BJ (cell line): ENCODE measurements at regions not wholly inside any gene's neighbourhood (a gene's known extent, or its start where the extent isn't known, plus 50 kb on each side); places are given as distances from the start of the nearest gene placed in this dataset.
"Not testable (repeated sequence)": the region's sequence is repeated elsewhere in the genome, so short reads cannot be mapped to it uniquely, and the experiment has no call there.

Experiments
- CTCF ChIA-PET: fragments of 350-600 bp; formaldehyde crosslinking; extraction: SDS; loops from one replicate; lab custom pipeline; 2021; ENCODE audit warnings: antibody characterized with exemption, inconsistent platforms; lab: Yijun Ruan, JAX
- POLR2A ChIA-PET: fragments of 300-600 bp; sonication (Branson Sonifier 250); formaldehyde crosslinking; extraction: SDS; loops from one replicate; lab custom pipeline; 2021; ENCODE audit warnings: antibody characterized with exemption; lab: Charles Lee
- DNase-seq: peaks from one replicate; pipeline ENCODE4 v3.0.0-alpha.2; 2011; ENCODE audit warnings: low read depth
- H3K27me3 ChIP-seq: 2 replicates; pipeline ENCODE4 v1.6.0; 2011; ENCODE audit warnings: low read length; ENCODE audit not compliant: control insufficient read depth, insufficient read depth
- H3K36me3 ChIP-seq: 2 replicates; pipeline ENCODE4 v1.5.1; 2011; ENCODE audit warnings: low read length; ENCODE audit not compliant: control insufficient read depth, insufficient read depth
- H3K4me3 ChIP-seq: 2 replicates; pipeline ENCODE4 v1.5.1; 2011; ENCODE audit warnings: low read depth, mild to moderate bottlenecking, control low read depth, low read length
- TF ChIP-seq, protein P1 (sequence below): IDR thresholded peaks from 2 replicates; pipeline ENCODE4 v1.5.1; 2011; ENCODE audit warnings: low read depth, mild to moderate bottlenecking, control low read depth, inconsistent platforms, low read length, moderate library complexity; ENCODE audit not compliant: insufficient read depth

DNA sequence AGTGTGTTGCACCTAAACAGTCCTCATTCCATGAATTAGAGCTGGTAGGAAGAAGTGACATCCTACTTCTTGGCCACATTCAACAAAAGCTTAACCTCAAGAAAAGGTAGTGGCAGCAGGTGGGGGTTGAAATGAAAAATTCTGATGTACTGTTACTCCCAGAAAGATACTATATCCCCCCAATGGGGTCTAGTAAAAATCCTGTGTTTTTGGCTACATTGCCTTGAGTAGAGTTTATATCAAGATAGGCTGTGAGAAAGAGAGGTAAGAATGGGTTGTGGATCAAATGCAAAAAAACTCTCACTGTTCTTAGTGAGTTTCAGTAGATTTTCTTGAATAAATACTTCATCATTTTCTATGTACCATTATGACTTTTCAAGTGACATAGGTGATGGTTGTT is 407.3 kb downstream of the KCNJ18 start:
- DNase-seq, H3K4me3 ChIP-seq, POLR2A ChIA-PET, H3K36me3 ChIP-seq, H3K27me3 ChIP-seq, CTCF ChIA-PET: not testable (repeated sequence)

DNA sequence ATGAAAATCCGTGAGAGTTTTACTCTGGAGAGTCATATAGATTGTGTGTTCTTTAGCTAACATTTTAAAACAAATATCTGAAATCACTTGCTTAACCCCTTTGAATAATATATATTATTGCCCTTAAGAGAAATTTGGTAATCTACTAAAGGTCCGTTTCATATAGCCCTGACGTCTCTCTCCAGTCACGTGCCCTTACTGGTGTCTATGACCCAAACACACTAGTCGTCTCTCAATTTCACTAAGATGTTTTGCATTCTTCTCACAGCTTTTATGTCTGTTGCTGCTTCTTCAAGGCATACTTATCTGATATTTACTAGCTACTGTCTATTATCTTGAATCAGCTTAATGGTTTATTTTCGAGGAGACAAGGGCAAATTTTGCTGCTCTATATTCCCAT is 409.9 kb downstream of the KCNJ18 start:
- Histone ChIP-seq H3K4me3 (no peak overlapping the region), H3K36me3 (no peaks in the 10 kb centered on the region), H3K27me3 (no peaks in the 10 kb centered on the region)
- POLR2A ChIA-PET, result no interaction called here
- TF ChIP-seq, protein P1, sequence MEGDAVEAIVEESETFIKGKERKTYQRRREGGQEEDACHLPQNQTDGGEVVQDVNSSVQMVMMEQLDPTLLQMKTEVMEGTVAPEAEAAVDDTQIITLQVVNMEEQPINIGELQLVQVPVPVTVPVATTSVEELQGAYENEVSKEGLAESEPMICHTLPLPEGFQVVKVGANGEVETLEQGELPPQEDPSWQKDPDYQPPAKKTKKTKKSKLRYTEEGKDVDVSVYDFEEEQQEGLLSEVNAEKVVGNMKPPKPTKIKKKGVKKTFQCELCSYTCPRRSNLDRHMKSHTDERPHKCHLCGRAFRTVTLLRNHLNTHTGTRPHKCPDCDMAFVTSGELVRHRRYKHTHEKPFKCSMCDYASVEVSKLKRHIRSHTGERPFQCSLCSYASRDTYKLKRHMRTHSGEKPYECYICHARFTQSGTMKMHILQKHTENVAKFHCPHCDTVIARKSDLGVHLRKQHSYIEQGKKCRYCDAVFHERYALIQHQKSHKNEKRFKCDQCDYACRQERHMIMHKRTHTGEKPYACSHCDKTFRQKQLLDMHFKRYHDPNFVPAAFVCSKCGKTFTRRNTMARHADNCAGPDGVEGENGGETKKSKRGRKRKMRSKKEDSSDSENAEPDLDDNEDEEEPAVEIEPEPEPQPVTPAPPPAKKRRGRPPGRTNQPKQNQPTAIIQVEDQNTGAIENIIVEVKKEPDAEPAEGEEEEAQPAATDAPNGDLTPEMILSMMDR, result no peak
- CTCF ChIA-PET, result no interaction called here
- DNase-seq, result no peak

DNA sequence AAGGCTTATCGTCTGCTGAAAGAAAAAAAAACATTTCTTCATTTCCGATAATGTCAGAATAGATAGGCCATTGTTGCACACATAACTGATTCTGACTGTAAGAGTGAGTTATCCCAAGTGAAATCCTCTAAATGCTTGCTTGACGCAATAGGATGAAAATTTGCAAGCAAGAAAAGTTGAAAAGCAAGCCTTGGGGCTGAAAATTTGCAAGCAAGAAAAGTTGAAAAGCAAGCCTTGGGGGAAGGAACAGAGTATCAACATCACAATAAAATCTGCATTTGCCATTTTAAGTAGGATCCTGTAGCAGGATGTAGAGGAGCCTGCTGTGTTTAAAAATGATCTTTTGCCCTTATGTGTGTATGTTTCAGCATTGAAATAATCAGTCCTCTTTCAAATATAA is 424.4 kb downstream of the KCNJ18 start:
- H3K36me3 ChIP-seq, H3K4me3 ChIP-seq, POLR2A ChIA-PET, CTCF ChIA-PET, H3K27me3 ChIP-seq, DNase-seq: not testable (repeated sequence)

DNA sequence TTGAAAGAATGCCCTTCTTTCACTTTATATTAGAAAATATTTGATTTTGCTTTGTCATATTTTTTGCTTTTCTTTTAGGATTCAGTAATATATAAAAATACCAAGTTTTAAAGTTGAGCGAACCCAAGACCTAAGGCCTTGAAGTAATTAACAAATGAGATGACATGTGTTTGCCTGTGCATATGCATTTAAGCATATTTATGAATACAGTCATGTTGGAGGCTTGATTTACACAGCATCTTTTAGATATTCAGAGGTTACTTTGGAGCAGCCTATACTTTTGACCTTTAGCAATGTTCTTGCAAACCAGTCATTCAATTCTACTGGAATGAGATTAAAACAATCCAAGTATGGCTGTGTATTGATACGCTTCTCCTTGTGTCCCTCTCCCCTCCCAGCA is 425.1 kb downstream of the KCNJ18 start:
- H3K4me3 ChIP-seq, CTCF ChIA-PET: not testable (repeated sequence)

DNA sequence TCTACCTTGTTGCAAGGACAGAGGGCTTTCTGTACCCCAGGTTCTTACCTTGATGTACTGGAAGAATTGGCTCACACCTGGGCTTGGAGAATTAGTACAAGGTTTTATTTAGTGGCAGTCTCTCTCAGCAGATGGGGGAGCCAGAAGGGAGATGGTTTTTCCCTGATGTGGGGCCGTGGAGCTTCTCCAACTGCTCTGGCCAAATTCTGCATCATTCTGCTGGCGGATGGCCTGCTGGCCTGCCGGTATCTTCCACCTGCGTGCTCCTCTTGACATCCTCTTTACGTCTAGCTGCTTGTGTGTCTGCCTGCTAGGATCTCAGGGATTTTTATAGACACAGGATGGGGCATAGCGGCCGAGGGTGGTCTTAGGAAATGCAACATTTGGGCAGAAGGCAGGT is 426.7 kb downstream of the KCNJ18 start:
- POLR2A ChIA-PET, CTCF ChIA-PET, H3K27me3 ChIP-seq, H3K36me3 ChIP-seq, H3K4me3 ChIP-seq, DNase-seq: not testable (repeated sequence)

More for the DNA sequence above, 425.1 kb downstream of the KCNJ18 start:
- H3K36me3 ChIP-seq, H3K27me3 ChIP-seq, POLR2A ChIA-PET, DNase-seq: not testable (repeated sequence)

DNA sequence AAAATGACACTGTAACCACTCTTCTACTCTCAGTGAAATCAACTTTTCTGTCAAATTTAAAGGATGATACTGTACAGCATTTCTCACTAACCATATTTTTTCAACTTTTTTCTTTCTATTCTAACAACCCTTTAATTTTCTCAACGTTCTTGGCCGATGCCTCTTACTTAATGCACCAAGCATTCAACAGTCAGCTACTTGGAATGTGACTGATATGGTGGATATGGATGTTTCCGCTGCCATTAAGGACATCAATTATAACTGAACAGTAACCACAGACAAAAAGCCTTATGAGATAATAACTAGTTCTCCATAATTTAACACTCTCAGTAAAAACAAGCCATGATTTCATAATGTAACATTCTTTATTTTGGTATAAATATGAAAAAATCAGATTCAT is 427.4 kb downstream of the KCNJ18 start:
- POLR2A ChIA-PET, CTCF ChIA-PET, H3K36me3 ChIP-seq, DNase-seq, H3K4me3 ChIP-seq, H3K27me3 ChIP-seq: not testable (repeated sequence)

DNA sequence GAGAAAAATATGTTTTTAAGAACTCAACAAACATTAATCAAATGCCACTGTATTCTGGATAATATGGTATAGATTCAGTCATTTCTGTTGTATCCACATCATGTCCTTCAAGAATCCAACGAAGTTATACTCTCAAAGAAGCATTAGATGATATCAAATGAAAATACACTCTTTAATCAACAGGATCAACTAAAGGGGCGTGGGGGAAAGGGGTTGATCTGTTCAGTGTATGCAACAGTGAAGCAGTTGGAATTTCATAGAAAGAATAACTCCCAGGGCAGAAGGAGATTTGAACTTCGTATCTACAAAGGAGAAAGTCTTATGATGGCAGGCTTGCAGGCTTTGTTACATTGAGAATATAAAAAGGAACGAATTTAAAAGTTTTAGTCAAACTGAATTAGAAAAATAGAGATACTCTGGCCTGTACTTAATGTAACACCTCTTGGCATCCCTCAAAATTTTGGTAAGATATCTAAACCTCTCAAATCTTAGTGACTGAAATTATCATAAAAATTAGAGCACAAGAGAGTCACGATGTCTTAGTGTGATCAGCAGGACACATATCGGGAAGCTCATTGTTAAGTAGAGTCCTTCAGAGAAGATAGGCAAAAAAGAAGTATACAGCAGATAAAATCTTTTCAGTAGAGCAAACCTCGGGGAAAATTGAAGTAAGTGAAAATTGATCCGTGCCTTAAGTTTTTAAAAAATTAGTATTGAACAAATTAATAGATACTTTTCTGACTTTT is 431.4 kb downstream of the KCNJ18 start:
- no peak for DNase-seq
- H3K27me3 ChIP-seq, result no peaks in the 10 kb centered on the region
- CTCF ChIA-PET, result no interaction called here

More for the DNA sequence above, 431.4 kb downstream of the KCNJ18 start:
- Histone ChIP-seq H3K4me3 (no peak overlapping the region), H3K36me3 (no peaks in the 10 kb centered on the region)
- POLR2A ChIA-PET, result no interaction called here
- TF ChIP-seq, protein P1, result no peak
